GM23338 (cell line): ENCODE measurements at regions not wholly inside any gene's neighbourhood (a gene's known extent, or its start where the extent isn't known, plus 50 kb on each side); places are given as distances from the start of the nearest gene placed in this dataset.

ENCODE experiments used
- ATAC-seq: fragments of 200-7000 bp; cut with Tn5 transposase; 3 replicates; pipeline ENCODE4 v1.9.1; 2020
- DNase-seq: peaks from one replicate; pipeline ENCODE4 v3.0.0-alpha.2; 2015; ENCODE audit warnings: low spot score
- H2AFZ ChIP-seq: fragments of 200-600 bp; sonication (generic); 2 replicates; pipeline ENCODE4 v1.8.0; 2016; ENCODE audit warnings: antibody characterized with exemption, mild to moderate bottlenecking, moderate library complexity
- H3F3A ChIP-seq: fragments of 200-600 bp; sonication (generic); replicated peaks from 2 replicates; pipeline ENCODE4 v1.8.0; 2017; ENCODE audit warnings: antibody characterized with exemption, mixed run types, low read depth
- H3K27ac ChIP-seq: fragments of 200-600 bp; sonication (generic); 2 replicates; pipeline ENCODE4 v1.6.1; 2016; ENCODE audit warnings: low read depth
- H3K27me3 ChIP-seq: fragments of 200-600 bp; sonication (generic); 2 replicates; pipeline ENCODE4 v1.8.0; 2016; ENCODE audit warnings: mild to moderate bottlenecking, mixed run types, moderate library complexity; ENCODE audit not compliant: insufficient read depth
- H3K36me3 ChIP-seq: fragments of 200-600 bp; sonication (generic); 2 replicates; pipeline ENCODE4 v1.8.0; 2016; ENCODE audit warnings: mild to moderate bottlenecking; ENCODE audit not compliant: insufficient read depth
- H3K4me1 ChIP-seq: fragments of 200-600 bp; sonication (generic); 2 replicates; pipeline ENCODE4 v1.8.0; 2016; ENCODE audit warnings: mild to moderate bottlenecking, moderate library complexity; ENCODE audit not compliant: insufficient read depth
- H3K4me2 ChIP-seq: fragments of 200-600 bp; sonication (generic); 2 replicates; pipeline ENCODE4 v1.7.1; 2017; ENCODE audit warnings: mixed run types
- H3K4me3 ChIP-seq: fragments of 200-600 bp; sonication (generic); 2 replicates; pipeline ENCODE4 v1.6.1; 2016; ENCODE audit warnings: mixed run types
- H3K79me2 ChIP-seq: fragments of 200-600 bp; sonication (generic); replicated peaks from 2 replicates; pipeline ENCODE4 v1.8.0; 2017; ENCODE audit warnings: mild to moderate bottlenecking; ENCODE audit not compliant: insufficient read depth
- H3K9me2 ChIP-seq: fragments of 200-600 bp; sonication (generic); 2 replicates; pipeline ENCODE4 v1.8.0; 2017; ENCODE audit not compliant: insufficient read depth
- H4K20me1 ChIP-seq: fragments of 200-600 bp; sonication (generic); replicated peaks from 2 replicates; pipeline ENCODE4 v1.8.0; 2017; ENCODE audit warnings: mild to moderate bottlenecking; ENCODE audit not compliant: insufficient read depth
- H3K27ac Mint-ChIP-seq: 2 replicates; pipeline ENCODE4 v1.8.0; 2020; ENCODE audit warnings: inconsistent platforms, mild to moderate bottlenecking, moderate library complexity, mixed read lengths
- H3K27me3 Mint-ChIP-seq: 3 replicates; pipeline ENCODE4 v1.8.0; 2022; ENCODE audit warnings: low read depth, mild to moderate bottlenecking, moderate library complexity, mixed read lengths, inconsistent platforms; ENCODE audit not compliant: insufficient read depth, poor library complexity
- H3K36me3 Mint-ChIP-seq: 3 replicates; pipeline ENCODE4 v1.8.0; 2021; ENCODE audit warnings: low read depth, mild to moderate bottlenecking, inconsistent platforms, moderate library complexity, mixed read lengths
- H3K4me1 Mint-ChIP-seq: 3 replicates; pipeline ENCODE4 v1.8.0; 2020; ENCODE audit warnings: mild to moderate bottlenecking, inconsistent platforms, mixed read lengths
- H3K4me3 Mint-ChIP-seq: 3 replicates; pipeline ENCODE4 v1.8.0; 2021; ENCODE audit warnings: moderate library complexity, mild to moderate bottlenecking, inconsistent platforms, mixed read lengths
- H3K9me3 Mint-ChIP-seq: 3 replicates; pipeline ENCODE4 v1.8.0; 2020; ENCODE audit warnings: moderate library complexity, mild to moderate bottlenecking, inconsistent platforms, mixed read lengths
- CTCF ChIP-seq, 2 experiments: fragments of 200-600 bp in 1 of 2; sonication (generic) in 1 of 2; conservative IDR thresholded peaks; 2 replicates each; pipeline versions ENCODE4 v1.5.1 to v1.6.1; 2016 to 2017; ENCODE audit warnings: antibody characterized with exemption in 2 of 2, low read depth in 2 of 2, mild to moderate bottlenecking in 2 of 2, moderate library complexity in 1 of 2
- EZH2 ChIP-seq: fragments of 200-600 bp; sonication (generic); IDR thresholded peaks from one replicate; pipeline ENCODE4 v1.8.0; 2017; ENCODE audit warnings: antibody characterized with exemption, mild to moderate bottlenecking, low read depth; ENCODE audit not compliant: unreplicated experiment
- EZH2phosphoT487 ChIP-seq: fragments of 200-600 bp; sonication (generic); IDR thresholded peaks from one replicate; pipeline ENCODE4 v1.8.1; 2018; ENCODE audit warnings: antibody characterized with exemption; ENCODE audit not compliant: unreplicated experiment
- NANOG ChIP-seq: IDR thresholded peaks from 2 replicates; pipeline ENCODE4 v1.6.1; 2016; ENCODE audit warnings: antibody characterized with exemption, borderline replicate concordance
- TF ChIP-seq, protein P1 (sequence below): fragments of 250-450 bp; sonication (Bioruptor Pico); IDR thresholded peaks from 2 replicates; pipeline ENCODE4 v1.5.0; 2020; ENCODE audit warnings: mild to moderate bottlenecking, moderate library complexity
- TF ChIP-seq, protein P2 (sequence below): IDR thresholded peaks from 2 replicates; pipeline ENCODE4 v1.6.1; 2016; ENCODE audit warnings: antibody characterized with exemption

GRCh38 chr18:24721388-24721787 lies 261.0 kb downstream of the HRH4 start (continued):
- TF ChIP-seq EZH2 (no peak), NANOG (no peak), CTCF (conservative IDR thresholded peaks at IDR 0.05; ENCODE audit: low read depth in 2 of 2) (no peak), EZH2phosphoT487 (no peak)
- TF ChIP-seq, protein P1, sequence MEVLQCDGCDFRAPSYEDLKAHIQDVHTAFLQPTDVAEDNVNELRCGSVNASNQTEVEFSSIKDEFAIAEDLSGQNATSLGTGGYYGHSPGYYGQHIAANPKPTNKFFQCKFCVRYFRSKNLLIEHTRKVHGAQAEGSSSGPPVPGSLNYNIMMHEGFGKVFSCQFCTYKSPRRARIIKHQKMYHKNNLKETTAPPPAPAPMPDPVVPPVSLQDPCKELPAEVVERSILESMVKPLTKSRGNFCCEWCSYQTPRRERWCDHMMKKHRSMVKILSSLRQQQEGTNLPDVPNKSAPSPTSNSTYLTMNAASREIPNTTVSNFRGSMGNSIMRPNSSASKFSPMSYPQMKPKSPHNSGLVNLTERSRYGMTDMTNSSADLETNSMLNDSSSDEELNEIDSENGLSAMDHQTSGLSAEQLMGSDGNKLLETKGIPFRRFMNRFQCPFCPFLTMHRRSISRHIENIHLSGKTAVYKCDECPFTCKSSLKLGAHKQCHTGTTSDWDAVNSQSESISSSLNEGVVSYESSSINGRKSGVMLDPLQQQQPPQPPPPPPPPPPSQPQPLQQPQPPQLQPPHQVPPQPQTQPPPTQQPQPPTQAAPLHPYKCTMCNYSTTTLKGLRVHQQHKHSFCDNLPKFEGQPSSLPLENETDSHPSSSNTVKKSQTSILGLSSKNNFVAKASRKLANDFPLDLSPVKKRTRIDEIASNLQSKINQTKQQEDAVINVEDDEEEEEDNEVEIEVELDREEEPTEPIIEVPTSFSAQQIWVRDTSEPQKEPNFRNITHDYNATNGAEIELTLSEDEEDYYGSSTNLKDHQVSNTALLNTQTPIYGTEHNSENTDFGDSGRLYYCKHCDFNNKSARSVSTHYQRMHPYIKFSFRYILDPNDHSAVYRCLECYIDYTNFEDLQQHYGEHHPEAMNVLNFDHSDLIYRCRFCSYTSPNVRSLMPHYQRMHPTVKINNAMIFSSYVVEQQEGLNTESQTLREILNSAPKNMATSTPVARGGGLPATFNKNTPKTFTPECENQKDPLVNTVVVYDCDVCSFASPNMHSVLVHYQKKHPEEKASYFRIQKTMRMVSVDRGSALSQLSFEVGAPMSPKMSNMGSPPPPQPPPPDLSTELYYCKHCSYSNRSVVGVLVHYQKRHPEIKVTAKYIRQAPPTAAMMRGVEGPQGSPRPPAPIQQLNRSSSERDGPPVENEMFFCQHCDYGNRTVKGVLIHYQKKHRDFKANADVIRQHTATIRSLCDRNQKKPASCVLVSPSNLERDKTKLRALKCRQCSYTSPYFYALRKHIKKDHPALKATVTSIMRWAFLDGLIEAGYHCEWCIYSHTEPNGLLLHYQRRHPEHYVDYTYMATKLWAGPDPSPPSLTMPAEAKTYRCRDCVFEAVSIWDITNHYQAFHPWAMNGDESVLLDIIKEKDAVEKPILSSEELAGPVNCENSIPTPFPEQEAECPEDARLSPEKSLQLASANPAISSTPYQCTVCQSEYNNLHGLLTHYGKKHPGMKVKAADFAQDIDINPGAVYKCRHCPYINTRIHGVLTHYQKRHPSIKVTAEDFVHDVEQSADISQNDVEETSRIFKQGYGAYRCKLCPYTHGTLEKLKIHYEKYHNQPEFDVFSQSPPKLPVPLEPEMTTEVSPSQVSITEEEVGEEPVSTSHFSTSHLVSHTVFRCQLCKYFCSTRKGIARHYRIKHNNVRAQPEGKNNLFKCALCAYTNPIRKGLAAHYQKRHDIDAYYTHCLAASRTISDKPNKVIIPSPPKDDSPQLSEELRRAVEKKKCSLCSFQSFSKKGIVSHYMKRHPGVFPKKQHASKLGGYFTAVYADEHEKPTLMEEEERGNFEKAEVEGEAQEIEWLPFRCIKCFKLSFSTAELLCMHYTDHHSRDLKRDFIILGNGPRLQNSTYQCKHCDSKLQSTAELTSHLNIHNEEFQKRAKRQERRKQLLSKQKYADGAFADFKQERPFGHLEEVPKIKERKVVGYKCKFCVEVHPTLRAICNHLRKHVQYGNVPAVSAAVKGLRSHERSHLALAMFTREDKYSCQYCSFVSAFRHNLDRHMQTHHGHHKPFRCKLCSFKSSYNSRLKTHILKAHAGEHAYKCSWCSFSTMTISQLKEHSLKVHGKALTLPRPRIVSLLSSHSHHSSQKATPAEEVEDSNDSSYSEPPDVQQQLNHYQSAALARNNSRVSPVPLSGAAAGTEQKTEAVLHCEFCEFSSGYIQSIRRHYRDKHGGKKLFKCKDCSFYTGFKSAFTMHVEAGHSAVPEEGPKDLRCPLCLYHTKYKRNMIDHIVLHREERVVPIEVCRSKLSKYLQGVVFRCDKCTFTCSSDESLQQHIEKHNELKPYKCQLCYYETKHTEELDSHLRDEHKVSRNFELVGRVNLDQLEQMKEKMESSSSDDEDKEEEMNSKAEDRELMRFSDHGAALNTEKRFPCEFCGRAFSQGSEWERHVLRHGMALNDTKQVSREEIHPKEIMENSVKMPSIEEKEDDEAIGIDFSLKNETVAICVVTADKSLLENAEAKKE (CRISPR knock-in tag), result no peak

DNA sequence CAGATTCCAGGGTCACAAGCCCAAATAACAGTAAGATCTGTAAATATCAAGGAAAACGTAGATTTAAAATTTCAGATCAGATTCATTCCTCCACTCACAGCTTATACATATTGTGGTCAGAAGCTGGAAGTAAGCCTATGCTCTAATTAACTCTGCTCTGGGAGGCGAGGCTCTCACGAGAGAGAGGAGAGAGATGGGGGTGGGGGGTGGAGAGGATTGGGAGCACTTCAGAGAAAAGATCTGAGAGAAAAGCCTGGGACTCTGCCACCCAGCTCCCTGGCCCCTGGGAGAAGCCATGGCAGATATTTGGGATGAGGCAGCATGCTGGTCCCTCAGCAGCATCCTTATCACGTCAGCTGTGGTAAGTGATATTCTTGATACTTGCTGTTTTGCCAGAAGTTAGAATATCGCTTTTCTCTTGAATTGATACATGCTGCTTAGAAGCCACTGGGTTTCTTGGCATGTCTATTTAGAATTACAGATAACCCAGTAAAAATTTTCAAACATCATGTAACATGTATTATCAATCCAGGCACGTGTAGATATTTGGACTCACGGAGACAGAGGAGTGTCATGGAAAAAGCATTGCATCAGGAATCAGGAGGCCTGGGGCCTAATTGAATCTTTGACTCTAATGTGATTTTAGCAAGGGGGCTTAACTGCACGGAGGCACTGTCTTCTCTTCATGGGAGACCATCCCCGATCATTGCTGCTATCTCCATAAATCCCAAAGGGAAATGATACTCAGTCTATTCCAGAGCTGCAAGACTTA lies 265.4 kb downstream of the HRH4 start:
- no peaks in the 10 kb centered on the region for H3K9me2 ChIP-seq
- H3K4me2 ChIP-seq, result no peak overlapping the region
- H2AFZ ChIP-seq, result no peak overlapping the region
- TF ChIP-seq, protein P2, sequence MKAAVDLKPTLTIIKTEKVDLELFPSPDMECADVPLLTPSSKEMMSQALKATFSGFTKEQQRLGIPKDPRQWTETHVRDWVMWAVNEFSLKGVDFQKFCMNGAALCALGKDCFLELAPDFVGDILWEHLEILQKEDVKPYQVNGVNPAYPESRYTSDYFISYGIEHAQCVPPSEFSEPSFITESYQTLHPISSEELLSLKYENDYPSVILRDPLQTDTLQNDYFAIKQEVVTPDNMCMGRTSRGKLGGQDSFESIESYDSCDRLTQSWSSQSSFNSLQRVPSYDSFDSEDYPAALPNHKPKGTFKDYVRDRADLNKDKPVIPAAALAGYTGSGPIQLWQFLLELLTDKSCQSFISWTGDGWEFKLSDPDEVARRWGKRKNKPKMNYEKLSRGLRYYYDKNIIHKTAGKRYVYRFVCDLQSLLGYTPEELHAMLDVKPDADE, result no peak
- no peak overlapping the region for H3K27ac ChIP-seq
- Mint-ChIP-seq H3K9me3 (no peaks in the 10 kb centered on the region), H3K36me3 (no peaks in the 10 kb centered on the region), H3K4me1 (peaks cover 15% of the 10 kb centered on the region), H3K27me3 (no peaks in the 10 kb centered on the region), H3K27ac (no peak overlapping the region), H3K4me3 (no peak overlapping the region)
- DNase-seq, result no peak
- no peaks in the 10 kb centered on the region for H3K79me2 ChIP-seq
- no peak; the same call in 2 of the 3 replicates for ATAC-seq
- no peaks in the 10 kb centered on the region for H3K36me3 ChIP-seq
- H4K20me1 ChIP-seq, result no peaks in the 10 kb centered on the region
- H3K4me3 ChIP-seq, result no peak overlapping the region
- no peaks in the 10 kb centered on the region for H3K4me1 ChIP-seq
- no peaks in the 10 kb centered on the region for H3F3A ChIP-seq
- no peaks in the 10 kb centered on the region for H3K27me3 ChIP-seq
